ENCODE measurements at regions not wholly inside any gene's neighbourhood (a gene's known extent, or its start where the extent isn't known, plus 50 kb on each side); places are given as distances from the start of the nearest gene placed in this dataset.
"Not testable (repeated sequence)": the region's sequence is repeated elsewhere in the genome, so short reads cannot be mapped to it uniquely, and the experiment has no call there.

- no peak for DNase-seq (ENCODE audit: low read depth)
These were observed 356.3 kb upstream of the C16orf82 start for GRCh38 chr16:26710450-26710849.

- DNase-seq (ENCODE audit: low read depth) = no peak
These were observed 353.9 kb upstream of the C16orf82 start for GRCh38 chr16:26712876-26713275.

- DNase-seq (ENCODE audit: low read depth) = no peak
These were observed 350.8 kb upstream of the C16orf82 start for GRCh38 chr16:26715969-26716368.

DNA sequence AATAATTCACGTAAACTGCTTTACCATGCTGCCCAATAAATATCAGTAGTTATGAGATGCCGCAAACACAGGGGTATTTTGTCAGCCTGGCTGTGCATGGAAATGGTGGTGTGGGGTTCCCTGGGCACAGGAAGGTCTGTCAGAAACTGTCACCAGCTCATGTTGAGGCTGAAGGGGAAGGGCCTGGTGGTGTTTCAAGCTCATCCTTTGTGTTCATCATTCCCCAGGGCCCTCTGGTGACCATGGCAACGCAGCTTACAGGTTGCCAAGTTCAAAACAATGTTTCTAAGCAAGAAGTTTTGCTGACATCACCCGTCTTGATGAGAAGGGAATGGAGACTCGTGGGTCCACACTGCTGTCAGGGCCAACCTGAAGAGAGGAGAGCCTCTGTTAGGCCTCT is 348.9 kb upstream of the C16orf82 start:
- DNase-seq (ENCODE audit: low read depth) = no peak

GRCh38 chr16:26721290-26721689 is 345.4 kb upstream of the C16orf82 start:
- no peak for DNase-seq (ENCODE audit: low read depth)

DNA sequence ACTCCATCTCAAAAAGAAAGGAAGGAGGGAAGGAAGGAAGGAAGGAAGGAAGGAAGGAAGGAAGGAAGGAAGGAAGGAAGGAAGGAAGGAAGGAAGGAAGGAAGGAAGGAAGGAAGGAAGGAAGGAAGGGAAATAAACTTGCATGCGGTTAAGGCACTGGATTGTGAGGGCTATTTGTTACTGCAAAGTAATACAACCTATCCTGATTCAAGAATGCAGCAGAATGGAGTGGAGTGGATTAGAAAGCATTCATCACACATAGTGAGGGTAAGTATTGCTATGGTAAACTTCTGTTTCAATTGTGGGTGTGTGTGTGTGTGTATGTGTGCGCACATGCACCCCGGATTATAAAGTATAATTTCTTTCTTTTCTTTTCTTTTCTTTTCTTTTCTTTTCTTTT is 344.8 kb upstream of the C16orf82 start:
- not testable (repeated sequence) for DNase-seq (ENCODE audit: low read depth)

DNA sequence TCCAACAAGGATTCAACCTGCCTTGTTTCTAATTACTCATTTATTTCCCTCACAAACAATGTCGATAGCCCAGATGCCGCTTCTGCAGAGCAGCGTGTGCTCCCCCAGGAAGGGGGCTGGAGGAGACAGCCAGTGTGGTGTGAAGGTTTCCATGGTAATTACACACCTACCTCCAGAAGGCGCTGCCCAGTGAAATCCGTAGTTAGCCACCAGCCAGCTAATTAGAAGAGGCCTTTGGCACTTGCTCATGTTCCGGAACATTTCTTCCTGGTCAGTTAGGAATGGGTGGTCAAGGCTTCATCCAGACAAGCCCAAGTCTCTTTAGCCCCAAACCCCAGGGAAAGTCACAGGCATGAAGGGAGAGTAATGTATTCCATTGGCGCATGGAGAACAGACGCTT is 342.5 kb upstream of the C16orf82 start:
- DNase-seq (ENCODE audit: low read depth) = no peak

DNA sequence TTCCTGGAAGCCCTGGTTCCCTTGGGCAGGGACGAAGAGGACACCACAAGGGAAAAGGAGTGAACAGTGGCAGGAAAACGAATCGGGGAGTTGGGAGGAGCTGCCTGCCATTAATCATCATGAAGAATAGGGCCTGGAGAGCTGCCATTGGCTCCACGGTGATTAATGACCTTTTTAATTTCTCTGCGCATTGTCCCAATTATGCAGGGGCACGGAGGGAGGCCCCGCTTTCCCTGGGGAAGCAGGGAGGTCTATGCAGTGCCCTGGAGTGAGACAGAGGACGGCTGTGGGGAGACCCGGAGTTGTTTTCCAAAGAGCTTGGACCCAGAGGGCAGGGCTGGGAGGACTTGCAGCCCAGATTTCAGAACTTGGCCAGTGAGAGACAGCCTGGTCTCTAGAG is 338.9 kb upstream of the C16orf82 start:
- DNase-seq (ENCODE audit: low read depth) = no peak

- DNase-seq (ENCODE audit: low read depth) = peak; percentile 30
These were observed 336.7 kb upstream of the C16orf82 start for GRCh38 chr16:26729951-26730541.

- DNase-seq (ENCODE audit: low read depth) = no peak
These were observed 335.0 kb upstream of the C16orf82 start for GRCh38 chr16:26731729-26732128.

DNA sequence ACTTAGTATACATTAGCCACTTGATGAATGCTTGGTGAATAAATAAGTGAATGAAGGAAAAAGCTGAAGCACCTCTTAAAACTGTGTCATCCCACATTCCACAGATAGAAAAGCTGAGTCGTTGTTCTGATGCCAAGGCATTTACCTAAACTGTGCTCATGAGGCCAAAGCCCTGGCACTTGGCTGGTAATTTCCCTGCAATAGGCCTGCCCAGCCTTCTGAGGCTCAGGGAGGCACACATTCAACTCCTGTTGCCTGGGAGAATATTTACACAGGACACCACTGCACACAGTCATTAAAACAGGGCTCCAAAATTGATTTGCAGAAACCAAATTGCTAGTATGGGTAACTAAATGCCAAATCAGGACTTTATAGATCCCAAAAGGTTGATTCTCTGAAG is 333.0 kb upstream of the C16orf82 start:
- DNase-seq (ENCODE audit: low read depth) = no peak

DNA sequence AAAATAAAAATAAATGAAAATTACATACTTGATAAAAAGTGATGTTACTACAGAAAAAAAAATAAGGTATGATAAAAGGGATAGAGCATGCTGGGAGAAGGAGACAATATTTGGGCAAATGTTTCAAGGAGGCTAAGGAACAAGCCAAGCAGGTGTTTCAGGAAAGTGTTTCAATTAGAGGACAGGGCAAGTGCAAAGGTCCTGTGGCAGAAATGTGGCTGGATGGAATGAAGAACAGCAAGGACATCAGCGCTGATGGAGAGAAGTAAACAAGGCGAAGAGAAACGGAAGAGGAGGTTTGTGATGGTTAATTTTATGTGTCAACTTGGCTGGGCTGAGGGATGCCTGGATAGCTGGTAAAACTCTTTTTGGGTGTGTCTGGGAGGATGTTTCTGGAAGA is 331.2 kb upstream of the C16orf82 start:
- no peak for DNase-seq (ENCODE audit: low read depth)

DNA sequence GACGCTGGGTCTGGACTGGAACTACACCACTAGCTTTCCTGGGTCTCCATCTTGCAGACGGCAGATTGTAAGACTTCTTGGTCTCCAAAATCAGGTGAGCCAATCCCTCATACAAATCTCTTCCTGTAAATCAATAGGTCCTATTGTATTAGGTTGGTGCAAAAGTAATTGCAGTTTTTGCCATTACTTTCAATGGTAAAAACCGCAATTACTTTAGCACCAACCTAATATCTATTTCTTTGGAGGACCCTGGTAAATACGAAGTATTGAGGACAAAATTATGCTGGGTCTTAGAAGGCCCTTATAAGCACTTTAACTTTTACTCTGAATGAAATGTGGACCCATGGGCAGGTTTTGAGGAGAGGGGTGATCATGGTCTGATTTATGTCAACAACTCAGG is 330.6 kb upstream of the C16orf82 start:
- no peak for DNase-seq (ENCODE audit: low read depth)

DNA sequence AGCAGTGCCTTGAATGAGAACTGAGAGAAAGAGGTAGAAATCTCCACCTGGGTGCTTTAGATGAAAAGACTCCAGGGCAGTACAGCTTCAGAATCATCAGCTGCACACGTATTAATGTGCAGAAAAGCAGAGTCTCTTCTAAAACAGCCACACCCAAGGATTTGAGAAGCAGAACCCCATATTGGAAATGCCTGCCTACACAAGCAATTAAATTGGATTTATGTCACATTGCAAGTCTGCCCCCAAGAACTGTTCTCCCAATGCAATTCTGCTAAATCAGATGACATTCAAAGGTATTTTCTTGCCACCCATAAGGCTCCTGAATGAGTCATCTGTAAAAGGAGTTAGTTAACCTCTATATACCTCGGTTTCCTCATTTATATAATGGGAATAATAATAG is 326.0 kb upstream of the C16orf82 start:
- DNase-seq (ENCODE audit: low read depth) = no peak

- no peak for DNase-seq (ENCODE audit: low read depth)
These were observed 324.7 kb upstream of the C16orf82 start for GRCh38 chr16:26742040-26742439.

GRCh38 chr16:26744430-26744829 is 322.3 kb upstream of the C16orf82 start:
- DNase-seq (ENCODE audit: low read depth) = no peak

DNA sequence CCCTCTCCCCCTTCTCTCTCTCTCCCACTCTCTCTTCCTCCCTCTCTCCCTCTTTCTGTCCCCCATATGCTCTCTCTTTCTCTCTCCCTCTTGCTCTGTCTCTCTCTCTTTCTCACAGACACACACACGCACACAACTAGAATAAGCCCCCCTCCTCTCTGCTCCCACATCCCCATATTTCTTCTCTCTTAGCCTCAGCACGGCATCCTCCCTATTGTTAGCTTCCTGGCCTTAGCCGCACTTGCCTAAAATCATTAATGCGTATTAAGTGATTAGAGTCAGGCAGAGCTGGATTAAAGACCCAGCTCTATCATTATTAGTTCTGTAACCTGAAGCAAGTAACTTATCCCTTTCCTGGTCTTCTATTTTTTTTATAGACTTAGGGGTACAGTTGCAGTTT is 319.0 kb upstream of the C16orf82 start:
- no peak for DNase-seq (ENCODE audit: low read depth)

DNA sequence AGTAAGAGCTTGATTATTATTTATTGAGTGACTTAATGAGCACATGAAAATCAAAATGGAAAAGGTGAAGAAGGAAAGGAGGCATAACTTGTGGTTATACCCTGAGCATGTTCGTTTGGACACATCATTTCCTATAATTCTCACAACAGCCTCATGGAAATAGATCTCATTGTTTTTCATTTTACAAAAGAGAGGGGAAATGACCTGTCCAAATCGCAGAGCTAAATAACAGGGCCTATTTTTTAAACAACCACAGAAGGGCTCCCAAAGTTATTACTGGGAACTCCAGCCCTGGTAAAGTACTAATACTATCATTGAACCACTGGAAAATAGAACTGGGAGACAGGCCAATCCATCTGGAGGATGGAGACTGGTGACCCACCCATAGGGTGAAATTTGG is 317.7 kb upstream of the C16orf82 start:
- DNase-seq (ENCODE audit: low read depth) = no peak

DNA sequence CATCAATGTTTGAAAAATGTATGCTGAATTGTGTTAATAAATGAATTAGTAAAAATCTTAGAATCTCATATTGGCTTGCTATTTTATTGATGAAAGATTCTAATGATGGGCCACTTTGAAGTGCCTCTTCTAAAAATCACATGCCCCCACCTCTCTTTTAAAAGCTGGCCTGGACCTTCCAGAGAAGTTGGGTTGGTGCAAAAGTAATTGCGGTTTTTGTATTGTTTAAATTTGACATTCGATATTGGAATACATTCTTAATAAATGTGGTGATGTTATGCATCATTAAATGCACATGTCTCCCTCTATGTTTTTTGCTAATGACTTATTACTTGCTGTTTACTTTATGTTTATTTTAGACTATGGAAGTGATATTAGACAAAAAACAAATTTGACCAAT is 314.6 kb upstream of the C16orf82 start:
- DNase-seq (ENCODE audit: low read depth) = no peak

DNA sequence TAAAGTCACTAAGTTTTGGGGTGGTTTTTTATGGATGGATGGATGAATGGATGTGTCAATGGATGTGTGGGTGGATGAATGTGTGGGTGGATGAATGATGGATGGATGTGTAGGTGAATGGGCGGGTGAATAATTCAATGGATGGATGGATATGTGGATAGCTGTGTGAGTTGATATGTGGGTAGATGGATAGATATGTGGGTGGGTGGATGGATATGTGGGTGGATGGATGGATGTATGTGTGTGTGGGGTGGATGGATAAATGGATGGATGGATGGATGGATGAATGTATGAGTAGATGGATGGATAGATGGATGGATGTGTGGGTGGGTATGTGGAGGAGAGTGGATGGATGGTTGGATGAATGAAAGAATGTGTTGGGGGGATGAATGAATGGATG is 310.1 kb upstream of the C16orf82 start:
- no peak for DNase-seq (ENCODE audit: low read depth)

DNA sequence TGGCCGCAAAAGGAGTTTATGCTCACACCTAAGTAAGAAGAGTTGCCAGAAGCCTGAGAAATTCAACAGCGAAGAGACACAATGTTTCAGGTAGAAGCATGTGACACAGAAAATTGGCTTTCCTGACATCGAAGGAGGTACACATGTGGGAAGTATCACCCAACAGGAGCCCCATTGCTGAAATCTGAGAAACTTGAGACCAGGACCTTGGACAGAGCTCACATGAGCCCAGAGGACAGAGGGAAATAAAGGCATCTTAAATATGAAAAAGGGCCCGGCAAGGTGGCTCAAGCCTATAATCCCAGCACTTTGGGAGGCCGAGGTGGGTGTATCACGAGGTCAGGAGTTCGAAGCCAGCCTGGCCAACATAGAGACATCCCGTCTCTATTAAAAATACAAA is 304.1 kb upstream of the C16orf82 start:
- no peak for DNase-seq (ENCODE audit: low read depth)

DNA sequence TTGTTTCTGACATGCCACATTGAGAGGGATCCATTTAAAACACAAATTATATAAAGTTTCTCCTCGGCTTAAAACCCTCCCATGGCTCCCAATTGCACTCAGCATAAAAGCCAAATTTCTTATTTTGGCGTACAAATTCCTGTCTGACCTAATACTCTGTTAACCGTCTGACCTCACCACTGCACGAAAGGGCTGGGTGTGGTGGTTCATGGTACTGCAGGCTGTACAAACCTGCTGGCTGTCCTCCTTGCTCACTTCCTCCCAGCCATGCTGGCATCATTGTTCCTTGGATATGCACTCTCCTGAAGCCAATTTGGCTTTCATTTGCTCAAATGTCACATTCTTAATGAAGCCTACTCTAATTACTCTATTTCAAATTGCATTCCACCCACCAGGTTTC is 301.6 kb upstream of the C16orf82 start:
- DNase-seq (ENCODE audit: low read depth) = peak; percentile 15

DNA sequence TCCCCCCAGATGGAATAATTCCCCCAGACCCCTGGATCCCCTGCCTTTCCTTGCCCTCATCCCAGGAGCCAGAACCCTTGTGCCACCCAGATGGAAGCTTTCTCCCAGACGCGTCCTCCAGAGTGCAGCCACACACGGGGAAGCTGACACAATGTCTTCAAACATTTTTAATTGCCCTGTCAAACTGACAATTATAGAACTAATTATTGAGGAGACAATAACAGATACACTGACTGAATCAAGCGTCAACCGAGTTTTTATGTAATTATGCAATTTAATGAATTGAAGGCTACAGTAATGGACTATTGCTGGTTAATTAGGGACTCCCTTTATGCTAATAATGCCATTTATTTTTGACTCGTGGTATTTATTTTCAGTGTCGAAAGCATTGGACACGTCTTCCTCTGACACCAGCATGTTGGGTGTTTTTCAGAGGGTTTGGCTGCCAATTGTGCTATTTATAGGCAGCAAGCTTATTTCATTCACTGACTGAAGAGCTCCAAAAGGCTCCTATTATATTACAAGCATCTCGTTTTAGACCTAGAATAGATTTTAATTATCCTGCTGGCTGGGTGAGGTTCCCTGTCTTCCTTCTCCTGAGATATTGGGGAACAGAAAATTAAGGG is 298.2 kb upstream of the C16orf82 start:
- DNase-seq (ENCODE audit: low read depth) = no peak

DNA sequence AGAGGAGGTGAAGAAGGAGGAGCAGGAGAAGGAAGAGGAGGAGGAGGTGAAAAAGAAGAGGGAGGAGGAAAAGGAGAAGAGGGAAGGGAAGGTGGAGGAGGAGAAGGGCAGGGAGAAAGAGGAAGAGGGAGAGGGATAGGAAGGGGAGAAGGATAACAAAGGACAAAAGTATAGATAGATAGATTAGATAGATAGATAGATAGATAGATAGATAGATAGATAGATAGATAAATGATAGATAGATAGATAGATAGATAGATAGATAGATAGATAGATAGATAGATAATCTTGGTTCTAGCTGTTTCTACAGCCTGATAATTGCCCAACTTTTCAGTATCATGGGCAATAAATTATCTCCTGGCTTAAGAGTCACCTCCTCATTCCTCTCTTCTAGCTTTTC is 296.2 kb upstream of the C16orf82 start:
- DNase-seq (ENCODE audit: low read depth) = no peak

All from HT1080 (cell line).